ENCODE measurements at regions not wholly inside any gene's neighbourhood (a gene's known extent, or its start where the extent isn't known, plus 50 kb on each side); places are given as distances from the start of the nearest gene placed in this dataset.
"Not testable (repeated sequence)": the region's sequence is repeated elsewhere in the genome, so short reads cannot be mapped to it uniquely, and the experiment has no call there.

- Histone ChIP-seq H3K4me1 (no peaks in the 10 kb centered on the region), H3K9me3 (no peaks in the 10 kb centered on the region), H3K36me3 (no peaks in the 10 kb centered on the region), H3K27me3 (no peaks in the 10 kb centered on the region), H3K4me3 (replicated peaks in 1 of 3) (no peak overlapping the region), H3K27ac (no peak overlapping the region)
- no peak for DNase-seq
- 73 to 77% methylated on average over 1 of the region's 1 CpG for WGBS, 2 donors
- intact Hi-C loops (cut with DNase I) = no loop called here
- TF ChIP-seq CTCF (IDR thresholded peaks at IDR 0.05) (no peak), POLR2A (IDR thresholded peaks at IDR 0.05) (no peak)
These were observed 1583.1 kb upstream of the PCDH10 start for GRCh38 chr4:131566026-131566425.

GRCh38 chr4:131584587-131584986 is 1564.5 kb upstream of the PCDH10 start:
- no peak for DNase-seq
- no peak overlapping the region for H3K27ac ChIP-seq
- H3K27me3 ChIP-seq = no peaks in the 10 kb centered on the region
- 90 to 94% methylated on average over 5 of the region's 5 CpGs for WGBS, 2 donors
- no peaks in the 10 kb centered on the region for H3K4me1 ChIP-seq
- H3K9me3 ChIP-seq = no peaks in the 10 kb centered on the region
- TF ChIP-seq POLR2A (IDR thresholded peaks at IDR 0.05) = no peak
- no peak for TF ChIP-seq CTCF (IDR thresholded peaks at IDR 0.05)
- no peaks in the 10 kb centered on the region for H3K36me3 ChIP-seq
- H3K4me3 ChIP-seq (replicated peaks in 1 of 3) = no peak overlapping the region
- intact Hi-C loops (cut with DNase I) = no loop called here

- TF ChIP-seq POLR2A (IDR thresholded peaks at IDR 0.05) (no peak), CTCF (IDR thresholded peaks at IDR 0.05) (no peak)
- H3K4me3 ChIP-seq (replicated peaks in 1 of 3) = no peak overlapping the region
- WGBS, 2 donors = 92 to 97% methylated on average over 2 of the region's 2 CpGs
These were observed 1554.0 kb upstream of the PCDH10 start for GRCh38 chr4:131595140-131595539.

GRCh38 chr4:131603705-131604104 is 1545.4 kb upstream of the PCDH10 start:
- H3K36me3 ChIP-seq = no peaks in the 10 kb centered on the region
- H3K4me1 ChIP-seq = no peaks in the 10 kb centered on the region
- DNase-seq = no peak
- TF ChIP-seq POLR2A (IDR thresholded peaks at IDR 0.05) (no peak), CTCF (IDR thresholded peaks at IDR 0.05) (no peak)
- H3K9me3 ChIP-seq = no peaks in the 10 kb centered on the region
- no peak overlapping the region for H3K4me3 ChIP-seq (replicated peaks in 1 of 3)
- no peaks in the 10 kb centered on the region for H3K27me3 ChIP-seq
- WGBS, 2 donors = 24 to 79% methylated on average over 1 of the region's 1 CpG
- intact Hi-C loops (cut with DNase I) = no loop called here
- no peak overlapping the region for H3K27ac ChIP-seq

More at GRCh38 chr4:131595140-131595539, 1554.0 kb upstream of the PCDH10 start:
- no peaks in the 10 kb centered on the region for H3K27me3 ChIP-seq
- H3K4me1 ChIP-seq = no peaks in the 10 kb centered on the region
- intact Hi-C loops (cut with DNase I) = no loop called here
- no peak for DNase-seq
- H3K9me3 ChIP-seq = no peaks in the 10 kb centered on the region
- no peaks in the 10 kb centered on the region for H3K36me3 ChIP-seq
- no peak overlapping the region for H3K27ac ChIP-seq

GRCh38 chr4:131609039-131609438 is 1540.1 kb upstream of the PCDH10 start:
- Histone ChIP-seq H3K27ac (no peak overlapping the region), H3K4me1 (no peaks in the 10 kb centered on the region), H3K4me3 (replicated peaks in 1 of 3) (no peak overlapping the region), H3K9me3 (no peaks in the 10 kb centered on the region), H3K36me3 (no peaks in the 10 kb centered on the region), H3K27me3 (no peaks in the 10 kb centered on the region)
- TF ChIP-seq POLR2A (IDR thresholded peaks at IDR 0.05) (no peak), CTCF (IDR thresholded peaks at IDR 0.05) (no peak)
- intact Hi-C loops (cut with DNase I) = no loop called here
- DNase-seq = no peak

GRCh38 chr4:131610517-131610916 is 1538.6 kb upstream of the PCDH10 start:
- H3K4me3 ChIP-seq (replicated peaks in 1 of 3); intact Hi-C loops (cut with DNase I); H3K9me3 ChIP-seq; H3K27me3 ChIP-seq; H3K4me1 ChIP-seq; H3K36me3 ChIP-seq; DNase-seq; H3K27ac ChIP-seq: not testable (repeated sequence)
- WGBS, 2 donors = 67 to 80% methylated on average over 1 of the region's 1 CpG
